ENCODE measurements at regions not wholly inside any gene's neighbourhood (a gene's known extent, or its start where the extent isn't known, plus 50 kb on each side); places are given as distances from the start of the nearest gene placed in this dataset.
"Not testable (repeated sequence)": the region's sequence is repeated elsewhere in the genome, so short reads cannot be mapped to it uniquely, and the experiment has no call there.

DNA sequence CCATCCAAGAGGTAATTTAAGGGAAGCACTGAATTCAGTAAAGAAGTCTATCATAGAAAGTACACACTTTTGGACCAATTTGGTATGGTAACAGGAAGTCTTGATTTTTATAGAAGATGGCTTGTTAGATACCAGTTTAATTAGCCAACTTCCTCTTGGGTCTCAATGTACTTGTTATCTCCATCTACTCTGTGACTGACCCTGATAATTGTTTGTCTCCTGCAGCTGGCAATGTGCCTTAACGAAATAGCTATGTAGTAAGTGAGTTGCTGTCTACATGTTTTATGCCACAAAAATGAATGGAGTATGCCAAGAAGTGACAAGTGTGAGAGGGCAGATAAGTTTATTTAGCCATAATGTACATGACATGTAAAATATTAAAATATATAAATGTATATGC is 410.5 kb upstream of the MAN1A1 start:
- Histone ChIP-seq H3K4me2 (no peak overlapping the region), H4K20me1 (ENCODE audit: insufficient read depth) (no peaks in the 10 kb centered on the region), H3K36me3 (ENCODE audit: insufficient read depth) (no peaks in the 10 kb centered on the region), H3K4me3 (IDR thresholded peaks at IDR 0.05; ENCODE audit: insufficient read depth, low read depth, low read length) (no peak overlapping the region), H3K27ac (no peak overlapping the region), H3K79me2 (ENCODE audit: insufficient read depth, low read depth) (no peaks in the 10 kb centered on the region), H3K27me3 (ENCODE audit: insufficient read depth, low read depth) (no peaks in the 10 kb centered on the region), H3K4me1 (ENCODE audit: low read depth, poor library complexity, severe bottlenecking) (no peaks in the 10 kb centered on the region), H3K9ac (no peak overlapping the region), H2AFZ (ENCODE audit: low read depth) (no peak overlapping the region)
- TF ChIP-seq, protein P1, sequence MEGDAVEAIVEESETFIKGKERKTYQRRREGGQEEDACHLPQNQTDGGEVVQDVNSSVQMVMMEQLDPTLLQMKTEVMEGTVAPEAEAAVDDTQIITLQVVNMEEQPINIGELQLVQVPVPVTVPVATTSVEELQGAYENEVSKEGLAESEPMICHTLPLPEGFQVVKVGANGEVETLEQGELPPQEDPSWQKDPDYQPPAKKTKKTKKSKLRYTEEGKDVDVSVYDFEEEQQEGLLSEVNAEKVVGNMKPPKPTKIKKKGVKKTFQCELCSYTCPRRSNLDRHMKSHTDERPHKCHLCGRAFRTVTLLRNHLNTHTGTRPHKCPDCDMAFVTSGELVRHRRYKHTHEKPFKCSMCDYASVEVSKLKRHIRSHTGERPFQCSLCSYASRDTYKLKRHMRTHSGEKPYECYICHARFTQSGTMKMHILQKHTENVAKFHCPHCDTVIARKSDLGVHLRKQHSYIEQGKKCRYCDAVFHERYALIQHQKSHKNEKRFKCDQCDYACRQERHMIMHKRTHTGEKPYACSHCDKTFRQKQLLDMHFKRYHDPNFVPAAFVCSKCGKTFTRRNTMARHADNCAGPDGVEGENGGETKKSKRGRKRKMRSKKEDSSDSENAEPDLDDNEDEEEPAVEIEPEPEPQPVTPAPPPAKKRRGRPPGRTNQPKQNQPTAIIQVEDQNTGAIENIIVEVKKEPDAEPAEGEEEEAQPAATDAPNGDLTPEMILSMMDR (conservative IDR thresholded peaks at IDR 0.05; ENCODE audit: low read depth, low read length), result no peak

DNA sequence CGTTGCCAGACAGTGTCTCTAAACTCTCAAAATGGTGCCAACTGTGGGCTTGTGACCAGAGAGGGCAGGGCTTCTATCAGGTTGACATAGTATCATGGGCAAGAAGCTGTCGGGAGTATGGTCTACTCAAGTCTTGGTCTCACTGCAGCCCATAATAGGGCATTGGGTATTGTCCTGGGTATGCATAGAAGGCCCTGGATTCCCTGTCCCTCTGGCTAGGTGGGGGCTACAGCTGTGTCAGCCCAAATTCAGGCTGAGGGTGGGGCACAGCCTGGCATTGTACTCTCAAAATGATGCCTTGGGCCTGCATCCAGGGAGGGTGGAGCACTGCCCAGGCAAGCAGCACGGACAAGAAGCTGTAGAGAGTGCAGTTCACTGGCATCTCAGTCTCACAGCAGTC is 408.8 kb upstream of the MAN1A1 start:
- Histone ChIP-seq H4K20me1 (ENCODE audit: insufficient read depth) (no peaks in the 10 kb centered on the region), H3K27ac (no peak overlapping the region), H3K9ac (no peak overlapping the region), H3K4me3 (IDR thresholded peaks at IDR 0.05; ENCODE audit: insufficient read depth, low read depth, low read length) (no peak overlapping the region), H3K79me2 (ENCODE audit: insufficient read depth, low read depth) (no peaks in the 10 kb centered on the region), H3K27me3 (ENCODE audit: insufficient read depth, low read depth) (no peaks in the 10 kb centered on the region), H3K4me2 (no peak overlapping the region), H3K36me3 (ENCODE audit: insufficient read depth) (no peaks in the 10 kb centered on the region), H2AFZ (ENCODE audit: low read depth) (no peak overlapping the region), H3K4me1 (ENCODE audit: low read depth, poor library complexity, severe bottlenecking) (no peaks in the 10 kb centered on the region)
- TF ChIP-seq, protein P1 (conservative IDR thresholded peaks at IDR 0.05; ENCODE audit: low read depth, low read length), result no peak

DNA sequence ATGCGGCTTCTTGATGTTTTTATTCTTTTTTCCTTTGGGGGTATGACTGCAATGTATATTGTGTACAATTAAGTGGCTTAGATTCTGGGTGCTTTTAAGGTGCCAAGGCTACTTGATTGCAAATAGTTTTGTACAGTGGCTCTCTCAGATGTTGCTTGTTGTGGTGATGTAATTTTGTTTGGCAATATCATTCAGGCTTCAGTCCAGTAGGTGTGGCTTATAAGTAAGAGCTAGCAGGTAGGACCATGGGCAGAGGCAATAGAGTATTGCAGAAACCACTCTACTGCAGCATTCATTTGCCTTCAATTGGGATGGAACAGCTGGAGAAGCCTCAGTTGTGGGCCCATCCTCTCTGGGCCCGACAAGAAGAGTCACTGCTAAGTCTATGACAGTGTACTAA is 407.9 kb upstream of the MAN1A1 start:
- Histone ChIP-seq H3K4me3 (IDR thresholded peaks at IDR 0.05; ENCODE audit: insufficient read depth, low read depth, low read length) (no peak overlapping the region), H3K27me3 (ENCODE audit: insufficient read depth, low read depth) (no peaks in the 10 kb centered on the region), H4K20me1 (ENCODE audit: insufficient read depth) (no peaks in the 10 kb centered on the region), H3K27ac (no peak overlapping the region), H3K4me2 (no peak overlapping the region), H2AFZ (ENCODE audit: low read depth) (no peak overlapping the region), H3K4me1 (ENCODE audit: low read depth, poor library complexity, severe bottlenecking) (no peaks in the 10 kb centered on the region), H3K36me3 (ENCODE audit: insufficient read depth) (no peaks in the 10 kb centered on the region), H3K79me2 (ENCODE audit: insufficient read depth, low read depth) (no peaks in the 10 kb centered on the region), H3K9ac (no peak overlapping the region)
- TF ChIP-seq, protein P1 (conservative IDR thresholded peaks at IDR 0.05; ENCODE audit: low read depth, low read length), result no peak

DNA sequence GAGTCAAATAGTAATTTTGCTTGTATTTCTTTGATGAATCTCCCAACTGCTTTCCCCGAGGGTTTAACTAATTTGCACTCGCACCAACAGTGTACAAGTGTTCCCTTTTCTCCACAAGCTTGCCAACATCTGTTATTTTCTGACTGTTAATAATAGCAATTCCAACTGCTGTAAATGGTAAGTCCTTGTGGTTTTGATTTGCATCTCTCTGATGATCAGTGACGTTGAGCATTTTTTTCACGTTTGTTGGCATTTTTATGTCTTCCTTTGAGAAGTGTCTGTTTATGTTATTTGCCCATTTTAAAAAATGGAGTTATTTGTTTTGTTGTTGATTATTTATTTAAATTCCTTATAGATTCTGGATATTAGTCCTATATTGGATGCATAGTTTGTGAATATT is 399.8 kb upstream of the MAN1A1 start:
- H3K4me3 ChIP-seq (IDR thresholded peaks at IDR 0.05; ENCODE audit: insufficient read depth, low read depth, low read length), result no peak overlapping the region
- H3K4me2 ChIP-seq, result no peak overlapping the region
- no peak overlapping the region for H2AFZ ChIP-seq (ENCODE audit: low read depth)
- no peaks in the 10 kb centered on the region for H3K36me3 ChIP-seq (ENCODE audit: insufficient read depth)
- H3K9ac ChIP-seq, result no peak overlapping the region
- no peaks in the 10 kb centered on the region for H3K27me3 ChIP-seq (ENCODE audit: insufficient read depth, low read depth)
- no peaks in the 10 kb centered on the region for H3K4me1 ChIP-seq (ENCODE audit: low read depth, poor library complexity, severe bottlenecking)
- no peaks in the 10 kb centered on the region for H4K20me1 ChIP-seq (ENCODE audit: insufficient read depth)
- H3K27ac ChIP-seq, result no peak overlapping the region
- TF ChIP-seq, protein P1 (conservative IDR thresholded peaks at IDR 0.05; ENCODE audit: low read depth, low read length), result no peak
- H3K79me2 ChIP-seq (ENCODE audit: insufficient read depth, low read depth), result no peaks in the 10 kb centered on the region

DNA sequence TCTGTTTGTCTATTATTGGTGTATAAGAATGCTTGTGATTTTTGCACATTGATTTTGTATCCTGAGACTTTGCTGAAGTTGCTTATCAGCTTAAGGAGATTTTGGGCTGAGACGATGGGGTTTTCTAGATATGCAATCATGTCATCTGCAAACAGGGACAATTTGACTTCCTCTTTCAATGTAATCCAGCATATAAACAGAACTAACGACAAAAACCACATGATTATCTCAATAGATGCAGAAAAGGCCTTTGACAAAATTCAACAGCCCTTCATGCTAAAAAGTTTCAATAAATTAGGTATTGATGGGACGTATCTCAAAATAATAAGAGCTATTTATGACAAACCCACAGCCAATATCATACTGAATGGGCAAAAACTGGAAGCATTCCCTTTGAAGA is 399.0 kb upstream of the MAN1A1 start:
- H3K9ac ChIP-seq; H3K27me3 ChIP-seq (ENCODE audit: insufficient read depth, low read depth); H3K4me1 ChIP-seq (ENCODE audit: low read depth, poor library complexity, severe bottlenecking); H2AFZ ChIP-seq (ENCODE audit: low read depth); H3K4me3 ChIP-seq (IDR thresholded peaks at IDR 0.05; ENCODE audit: insufficient read depth, low read depth, low read length); H3K27ac ChIP-seq; H3K36me3 ChIP-seq (ENCODE audit: insufficient read depth); H3K79me2 ChIP-seq (ENCODE audit: insufficient read depth, low read depth); H3K4me2 ChIP-seq; H4K20me1 ChIP-seq (ENCODE audit: insufficient read depth): not testable (repeated sequence)

All from KMS-11 (cell line).